B cell (primary cell): ENCODE measurements at regions not wholly inside any gene's neighbourhood (a gene's known extent, or its start where the extent isn't known, plus 50 kb on each side); places are given as distances from the start of the nearest gene placed in this dataset.

ENCODE experiments used
- ATAC-seq: fragments of 200-7000 bp; cut with Tn5 transposase; one replicate; pipeline ENCODE4 v1.10.0; 2021; ENCODE audit warnings: low read depth, mild to moderate bottlenecking, moderate number of reproducible peaks, moderate library complexity
- CTCF ChIA-PET: fragments of 350-600 bp; sonication (Branson Sonifier 250); formaldehyde crosslinking; loops from one replicate; lab custom pipeline; 2021; ENCODE audit warnings: antibody characterized with exemption, inconsistent platforms; lab: Charles Lee
- POLR2A ChIA-PET: fragments of 350-600 bp; sonication (Branson Sonifier 250); formaldehyde crosslinking; loops from one replicate; lab custom pipeline; 2021; ENCODE audit warnings: antibody characterized with exemption; lab: Charles Lee
- DNase-seq: peaks from one replicate; pipeline ENCODE4 v3.0.0; 2013
- H2AFZ ChIP-seq: 2 replicates; pipeline ENCODE4 v1.6.1; 2012; ENCODE audit warnings: mild to moderate bottlenecking, low read depth, low read length; ENCODE audit not compliant: insufficient read depth, poor library complexity, severe bottlenecking
- H3K27ac ChIP-seq, 2 donors: 1 replicate in 1 of 2; 2 replicates in 1 of 2; pipeline ENCODE4 v1.5.1; 2012 to 2013; ENCODE audit warnings: low read length in 2 of 2, mild to moderate bottlenecking in 2 of 2, moderate library complexity in 1 of 2
- H3K27me3 ChIP-seq, 4 experiments: fragments of 200-600 bp in 1 of 4; sonication (generic) in 1 of 4; replicated peaks in 1 of 4; 1 replicate in 2 of 4; 2 replicates in 2 of 4; pipeline versions ENCODE4 v1.6.1 to v1.7.0; 2013 to 2016; ENCODE audit warnings: low read length in 3 of 4, mild to moderate bottlenecking in 2 of 4, mixed read lengths in 1 of 4, moderate library complexity in 1 of 4; ENCODE audit not compliant: insufficient read depth in 4 of 4, control insufficient read depth in 3 of 4; ENCODE audit errors: control extremely low read depth in 1 of 4
- H3K36me3 ChIP-seq, 2 experiments: replicated peaks in 1 of 2; 1 replicate in 1 of 2; 2 replicates in 1 of 2; pipeline versions ENCODE4 v1.6.1 to v1.7.1; 2013; ENCODE audit warnings: low read length in 1 of 2; ENCODE audit not compliant: insufficient read depth in 2 of 2, control insufficient read depth in 1 of 2; ENCODE audit errors: control extremely low read depth in 1 of 2, extremely low read depth in 1 of 2
- H3K4me1 ChIP-seq, 2 donors: fragments of 200-600 bp in 1 of 2; sonication (generic) in 1 of 2; 1 replicate in 1 of 2; 2 replicates in 1 of 2; pipeline versions ENCODE4 v1.5.1 to v1.6.1; 2013 to 2017; ENCODE audit warnings: low read length in 2 of 2; ENCODE audit not compliant: control insufficient read depth in 2 of 2, insufficient read depth in 2 of 2
- H3K4me2 ChIP-seq: replicated peaks from 2 replicates; pipeline ENCODE3; 2012; ENCODE audit warnings: mild to moderate bottlenecking, low read depth, low read length; ENCODE audit not compliant: poor library complexity, severe bottlenecking
- H3K4me3 ChIP-seq, 5 experiments: fragments of 200-600 bp in 1 of 5; sonication (generic) in 1 of 5; 1 replicate in 3 of 5; 2 replicates in 2 of 5; pipeline versions ENCODE4 v1.5.1 to v1.7.0; 2011 to 2016; ENCODE audit warnings: low read length in 4 of 5, mild to moderate bottlenecking in 4 of 5, low read depth in 2 of 5, control low read depth in 1 of 5, moderate library complexity in 1 of 5; ENCODE audit not compliant: insufficient read depth in 1 of 5; ENCODE audit errors: control extremely low read depth in 1 of 5, extremely low read depth in 1 of 5
- H3K79me2 ChIP-seq: fragments of 200-600 bp; sonication (generic); one replicate; pipeline ENCODE4 v1.6.0; 2016; ENCODE audit warnings: low read length; ENCODE audit not compliant: control insufficient read depth, insufficient read depth
- H3K9ac ChIP-seq: fragments of 200-600 bp; sonication (generic); 2 replicates; pipeline ENCODE4 v1.6.1; 2017; ENCODE audit warnings: mild to moderate bottlenecking, low read length, moderate library complexity
- H3K9me3 ChIP-seq, 3 donors: one replicate each; pipeline versions ENCODE4 v1.6.1 to v1.7.1; 2013; ENCODE audit warnings: low read length in 2 of 3; ENCODE audit not compliant: control insufficient read depth in 2 of 3, insufficient read depth in 1 of 3; ENCODE audit errors: control extremely low read depth in 1 of 3
- H4K20me1 ChIP-seq: 2 replicates; pipeline ENCODE4 v1.6.0; 2012; ENCODE audit warnings: mild to moderate bottlenecking, low read length; ENCODE audit not compliant: insufficient read depth, control insufficient read depth, poor library complexity, severe bottlenecking
- H3K27ac Mint-ChIP-seq: one replicate; pipeline ENCODE4 v1.8.0; 2021; ENCODE audit warnings: mixed read lengths
- H3K27me3 Mint-ChIP-seq: one replicate; pipeline ENCODE4 v1.8.0; 2021; ENCODE audit warnings: mixed read lengths
- H3K4me1 Mint-ChIP-seq: one replicate; pipeline ENCODE4 v1.8.0; 2021; ENCODE audit warnings: mixed read lengths
- H3K4me3 Mint-ChIP-seq: one replicate; pipeline ENCODE4 v1.8.0; 2021; ENCODE audit warnings: mixed read lengths
- H3K9me3 Mint-ChIP-seq: one replicate; pipeline ENCODE4 v1.8.0; 2022; ENCODE audit warnings: mixed read lengths; ENCODE audit not compliant: insufficient read depth
- CTCF ChIP-seq: fragments of 200-600 bp; IDR thresholded peaks from one replicate; pipeline ENCODE4 v1.8.0; 2022; ENCODE audit warnings: antibody characterized with exemption, mild to moderate bottlenecking
- EZH2 ChIP-seq: IDR thresholded peaks from 2 replicates; pipeline ENCODE4 v1.6.1; 2012; ENCODE audit warnings: borderline replicate concordance, low read depth, mild to moderate bottlenecking, moderate library complexity, low read length; ENCODE audit not compliant: insufficient read depth, poor library complexity, severe bottlenecking
- WGBS: methylation state at CpG from one replicate; pipeline ENCODE4 v1.1.5; 2013; ENCODE audit warnings: missing lambda C conversion rate; ENCODE audit not compliant: insufficient coverage; 5-methylcytosine and 5-hydroxymethylcytosine counted together
- intact Hi-C: fragments of 100-400 bp; cut with micrococcal nuclease; formaldehyde crosslinking; loops from one replicate; pipeline ENCODE4 v1.10.0; 2022

DNA sequence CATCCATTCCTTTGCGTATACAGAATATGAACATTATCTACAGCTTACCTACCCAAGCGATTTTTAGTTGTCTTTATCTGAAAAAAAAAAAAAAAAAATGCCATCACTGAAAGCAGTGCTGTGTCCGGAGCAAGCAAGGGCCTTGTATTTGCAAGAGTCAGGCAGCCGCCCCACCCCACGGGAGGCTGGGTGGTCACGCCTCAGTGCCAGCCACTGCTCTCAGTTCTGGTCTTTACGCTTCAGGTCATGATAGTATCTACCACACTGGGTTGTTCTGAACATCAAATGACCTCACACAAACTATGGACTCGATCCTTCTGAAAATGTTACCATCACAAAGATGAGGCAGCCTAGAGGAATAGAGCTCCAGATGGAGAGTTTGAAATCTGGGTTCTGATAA, 62.7 kb upstream of the HELT start:
- DNase-seq = no peak
- Histone ChIP-seq H3K4me3 (no peak overlapping the region), H3K9me3 (no peaks in the 10 kb centered on the region), H3K27ac (no peak overlapping the region), H3K36me3 (no peaks in the 10 kb centered on the region), H3K4me2 (no peak overlapping the region), H2AFZ (no peak overlapping the region), H3K79me2 (no peaks in the 10 kb centered on the region), H3K27me3 (peaks cover 0 to 15% (median 0%) of the 10 kb centered on the region in 4 experiments), H3K4me1 (no peaks in the 10 kb centered on the region), H4K20me1 (no peaks in the 10 kb centered on the region), H3K9ac (no peak overlapping the region)
- Mint-ChIP-seq H3K4me3 (no peak overlapping the region), H3K27me3 (peaks cover 20% of the 10 kb centered on the region), H3K27ac (no peak overlapping the region), H3K4me1 (no peaks in the 10 kb centered on the region), H3K9me3 (no peaks in the 10 kb centered on the region)
- CTCF ChIA-PET = no interaction called here
- WGBS = 25% methylated on average over 4 of the region's 8 CpGs
- ATAC-seq = no peak
- POLR2A ChIA-PET = no interaction called here
- intact Hi-C loops = no loop called here
- TF ChIP-seq CTCF (no peak), EZH2 (no peak)

- no peak overlapping the region for H3K27ac ChIP-seq
- no peak for DNase-seq
- no peaks in the 10 kb centered on the region for H3K36me3 ChIP-seq
- no peak overlapping the region for H3K4me3 Mint-ChIP-seq
- no peak for TF ChIP-seq CTCF
- no peak for TF ChIP-seq EZH2
- no peaks in the 10 kb centered on the region for H3K4me1 ChIP-seq
- no peaks in the 10 kb centered on the region for H3K4me1 Mint-ChIP-seq
- H3K27me3 Mint-ChIP-seq = peaks cover 13% of the 10 kb centered on the region
- no peak overlapping the region for H3K4me3 ChIP-seq
- 57% methylated on average over 8 of the region's 13 CpGs for WGBS
- POLR2A ChIA-PET = no interaction called here
- H4K20me1 ChIP-seq = no peaks in the 10 kb centered on the region
- no peaks in the 10 kb centered on the region for H3K79me2 ChIP-seq
- no peak overlapping the region for H3K4me2 ChIP-seq
- no peak for ATAC-seq
- H2AFZ ChIP-seq = no peak overlapping the region
- no peaks in the 10 kb centered on the region for H3K9me3 Mint-ChIP-seq
- no peaks in the 10 kb centered on the region for H3K9me3 ChIP-seq
- intact Hi-C loops = no loop called here
- no peak overlapping the region for H3K27ac Mint-ChIP-seq
- H3K9ac ChIP-seq = no peak overlapping the region
- CTCF ChIA-PET = no interaction called here
- H3K27me3 ChIP-seq = peaks cover 0 to 14% (median 0%) of the 10 kb centered on the region in 4 experiments
Observed at GRCh38 chr4:184957446-184958115, 60.7 kb upstream of the HELT start.
